ENCODE measurements at regions not wholly inside any gene's neighbourhood (a gene's known extent, or its start where the extent isn't known, plus 50 kb on each side); places are given as distances from the start of the nearest gene placed in this dataset.

GRCh38 chr3:26050776-26051175 lies 260.9 kb downstream of the OXSM start:
- TF ChIP-seq, protein P1, sequence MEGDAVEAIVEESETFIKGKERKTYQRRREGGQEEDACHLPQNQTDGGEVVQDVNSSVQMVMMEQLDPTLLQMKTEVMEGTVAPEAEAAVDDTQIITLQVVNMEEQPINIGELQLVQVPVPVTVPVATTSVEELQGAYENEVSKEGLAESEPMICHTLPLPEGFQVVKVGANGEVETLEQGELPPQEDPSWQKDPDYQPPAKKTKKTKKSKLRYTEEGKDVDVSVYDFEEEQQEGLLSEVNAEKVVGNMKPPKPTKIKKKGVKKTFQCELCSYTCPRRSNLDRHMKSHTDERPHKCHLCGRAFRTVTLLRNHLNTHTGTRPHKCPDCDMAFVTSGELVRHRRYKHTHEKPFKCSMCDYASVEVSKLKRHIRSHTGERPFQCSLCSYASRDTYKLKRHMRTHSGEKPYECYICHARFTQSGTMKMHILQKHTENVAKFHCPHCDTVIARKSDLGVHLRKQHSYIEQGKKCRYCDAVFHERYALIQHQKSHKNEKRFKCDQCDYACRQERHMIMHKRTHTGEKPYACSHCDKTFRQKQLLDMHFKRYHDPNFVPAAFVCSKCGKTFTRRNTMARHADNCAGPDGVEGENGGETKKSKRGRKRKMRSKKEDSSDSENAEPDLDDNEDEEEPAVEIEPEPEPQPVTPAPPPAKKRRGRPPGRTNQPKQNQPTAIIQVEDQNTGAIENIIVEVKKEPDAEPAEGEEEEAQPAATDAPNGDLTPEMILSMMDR (CRISPR knock-in tag; IDR thresholded peaks at IDR 0.05): no peak
- TF ChIP-seq CHD2 (IDR thresholded peaks at IDR 0.05; ENCODE audit: low read depth, low read length) (no peak), HNF1A (IDR thresholded peaks at IDR 0.05; ENCODE audit: low read depth) (no peak), HNF1A (CRISPR knock-in tag; IDR thresholded peaks at IDR 0.05; ENCODE audit: borderline replicate concordance) (no peak), SRF (IDR thresholded peaks at IDR 0.05; ENCODE audit: low read depth, low read length) (no peak), ETV5 (CRISPR knock-in tag; IDR thresholded peaks at IDR 0.05; ENCODE audit: borderline replicate concordance) (no peak), EZH2 (conservative IDR thresholded peaks at IDR 0.05; ENCODE audit: low read depth, low read length) (no peak), REST (IDR thresholded peaks at IDR 0.05; ENCODE audit: borderline replicate concordance in 1 of 2, low read depth in 1 of 2, low read length in 2 of 2) (no peak), ZKSCAN1 (IDR thresholded peaks at IDR 0.05; ENCODE audit: low read length) (no peak), EEA1 (CRISPR knock-in tag; IDR thresholded peaks at IDR 0.05; ENCODE audit: borderline replicate concordance) (no peak), EP300 (IDR thresholded peaks at IDR 0.05; ENCODE audit: low read depth in 2 of 2, low read length in 2 of 2) (no peak), EP300 (CRISPR knock-in tag; IDR thresholded peaks at IDR 0.05; ENCODE audit: borderline replicate concordance) (no peak)
- TF ChIP-seq, protein P2, sequence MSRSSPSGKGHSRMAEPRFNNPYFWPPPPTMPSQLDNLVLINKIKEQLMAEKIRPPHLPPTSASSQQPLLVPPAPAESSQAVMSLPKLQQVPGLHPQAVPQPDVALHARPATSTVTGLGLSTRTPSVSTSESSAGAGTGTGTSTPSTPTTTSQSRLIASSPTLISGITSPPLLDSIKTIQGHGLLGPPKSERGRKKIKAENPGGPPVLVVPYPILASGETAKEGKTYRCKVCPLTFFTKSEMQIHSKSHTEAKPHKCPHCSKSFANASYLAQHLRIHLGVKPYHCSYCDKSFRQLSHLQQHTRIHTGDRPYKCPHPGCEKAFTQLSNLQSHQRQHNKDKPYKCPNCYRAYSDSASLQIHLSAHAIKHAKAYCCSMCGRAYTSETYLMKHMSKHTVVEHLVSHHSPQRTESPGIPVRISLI (CRISPR knock-in tag; IDR thresholded peaks at IDR 0.05; ENCODE audit: borderline replicate concordance): no peak
- TF ChIP-seq, protein P3, sequence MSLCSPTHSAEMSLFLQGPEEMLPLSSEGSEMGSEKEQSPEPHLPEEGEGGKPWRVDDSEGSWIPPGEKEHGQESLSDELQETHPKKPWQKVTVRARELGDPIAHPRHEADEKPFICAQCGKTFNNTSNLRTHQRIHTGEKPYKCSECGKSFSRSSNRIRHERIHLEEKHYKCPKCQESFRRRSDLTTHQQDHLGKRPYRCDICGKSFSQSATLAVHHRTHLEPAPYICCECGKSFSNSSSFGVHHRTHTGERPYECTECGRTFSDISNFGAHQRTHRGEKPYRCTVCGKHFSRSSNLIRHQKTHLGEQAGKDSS (CRISPR knock-in tag; IDR thresholded peaks at IDR 0.05; ENCODE audit: borderline replicate concordance, low read depth): no peak
- TF ChIP-seq, protein P4, sequence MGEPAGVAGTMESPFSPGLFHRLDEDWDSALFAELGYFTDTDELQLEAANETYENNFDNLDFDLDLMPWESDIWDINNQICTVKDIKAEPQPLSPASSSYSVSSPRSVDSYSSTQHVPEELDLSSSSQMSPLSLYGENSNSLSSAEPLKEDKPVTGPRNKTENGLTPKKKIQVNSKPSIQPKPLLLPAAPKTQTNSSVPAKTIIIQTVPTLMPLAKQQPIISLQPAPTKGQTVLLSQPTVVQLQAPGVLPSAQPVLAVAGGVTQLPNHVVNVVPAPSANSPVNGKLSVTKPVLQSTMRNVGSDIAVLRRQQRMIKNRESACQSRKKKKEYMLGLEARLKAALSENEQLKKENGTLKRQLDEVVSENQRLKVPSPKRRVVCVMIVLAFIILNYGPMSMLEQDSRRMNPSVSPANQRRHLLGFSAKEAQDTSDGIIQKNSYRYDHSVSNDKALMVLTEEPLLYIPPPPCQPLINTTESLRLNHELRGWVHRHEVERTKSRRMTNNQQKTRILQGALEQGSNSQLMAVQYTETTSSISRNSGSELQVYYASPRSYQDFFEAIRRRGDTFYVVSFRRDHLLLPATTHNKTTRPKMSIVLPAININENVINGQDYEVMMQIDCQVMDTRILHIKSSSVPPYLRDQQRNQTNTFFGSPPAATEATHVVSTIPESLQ (CRISPR knock-in tag; conservative IDR thresholded peaks at IDR 0.05): no peak

Data from HepG2 (cell line).